Suprapubic skin (tissue), 3 donors: ENCODE measurements at regions not wholly inside any gene's neighbourhood (a gene's known extent, or its start where the extent isn't known, plus 50 kb on each side); places are given as distances from the start of the nearest gene placed in this dataset.
"Not testable (repeated sequence)": the region's sequence is repeated elsewhere in the genome, so short reads cannot be mapped to it uniquely, and the experiment has no call there.

ENCODE experiments used
- POLR2AphosphoS5 ChIP-seq, 3 donors: sonication (generic); formaldehyde crosslinking; IDR thresholded peaks; one replicate each; pipeline ENCODE4 v1.6.1; 2017; ENCODE audit warnings: antibody characterized with exemption in 3 of 3
- TF ChIP-seq, protein P1 (sequence below), 2 donors: fragments of 200-600 bp in 1 of 2; fragments of 450-650 bp in 1 of 2; sonication (generic) in 1 of 2; IDR thresholded peaks; one replicate each; pipeline ENCODE4 v1.5.1; 2016 to 2019; ENCODE audit warnings: antibody characterized with exemption in 2 of 2, mild to moderate bottlenecking in 1 of 2, moderate library complexity in 1 of 2

DNA sequence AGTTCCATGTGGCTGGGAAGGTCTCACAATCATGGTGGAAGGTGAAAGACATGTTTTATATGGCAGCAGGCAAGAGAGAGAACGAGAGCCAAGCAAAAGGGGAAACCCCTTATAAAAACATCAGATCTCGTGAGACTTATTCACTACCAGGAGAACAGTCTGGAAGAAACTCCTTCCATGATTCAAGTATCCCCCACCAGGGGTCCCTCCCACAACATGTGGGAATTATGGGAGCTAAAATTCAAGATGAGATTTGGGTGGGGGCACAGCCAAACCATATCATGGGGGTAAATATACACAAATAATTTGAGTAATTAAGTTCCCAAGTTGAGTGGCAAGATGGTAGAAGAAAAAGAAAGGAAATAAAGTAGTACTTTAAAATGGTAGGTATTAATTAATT lies 91.0 kb upstream of the CCDC91 start:
- not testable (repeated sequence) for TF ChIP-seq POLR2AphosphoS5 (IDR thresholded peaks at IDR 0.05)
- TF ChIP-seq, protein P1, sequence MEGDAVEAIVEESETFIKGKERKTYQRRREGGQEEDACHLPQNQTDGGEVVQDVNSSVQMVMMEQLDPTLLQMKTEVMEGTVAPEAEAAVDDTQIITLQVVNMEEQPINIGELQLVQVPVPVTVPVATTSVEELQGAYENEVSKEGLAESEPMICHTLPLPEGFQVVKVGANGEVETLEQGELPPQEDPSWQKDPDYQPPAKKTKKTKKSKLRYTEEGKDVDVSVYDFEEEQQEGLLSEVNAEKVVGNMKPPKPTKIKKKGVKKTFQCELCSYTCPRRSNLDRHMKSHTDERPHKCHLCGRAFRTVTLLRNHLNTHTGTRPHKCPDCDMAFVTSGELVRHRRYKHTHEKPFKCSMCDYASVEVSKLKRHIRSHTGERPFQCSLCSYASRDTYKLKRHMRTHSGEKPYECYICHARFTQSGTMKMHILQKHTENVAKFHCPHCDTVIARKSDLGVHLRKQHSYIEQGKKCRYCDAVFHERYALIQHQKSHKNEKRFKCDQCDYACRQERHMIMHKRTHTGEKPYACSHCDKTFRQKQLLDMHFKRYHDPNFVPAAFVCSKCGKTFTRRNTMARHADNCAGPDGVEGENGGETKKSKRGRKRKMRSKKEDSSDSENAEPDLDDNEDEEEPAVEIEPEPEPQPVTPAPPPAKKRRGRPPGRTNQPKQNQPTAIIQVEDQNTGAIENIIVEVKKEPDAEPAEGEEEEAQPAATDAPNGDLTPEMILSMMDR (IDR thresholded peaks at IDR 0.05) = not testable (repeated sequence)
